ENCODE measurements at regions not wholly inside any gene's neighbourhood (a gene's known extent, or its start where the extent isn't known, plus 50 kb on each side); places are given as distances from the start of the nearest gene placed in this dataset.

- Histone ChIP-seq H3K4me1 (ENCODE audit: control insufficient read depth in 5 of 5, insufficient read depth in 5 of 5, low read length in 5 of 5) (no peaks in the 10 kb centered on the region), H3K27ac (ENCODE audit: low read depth, low read length) (no peak overlapping the region), H3K9me3 (ENCODE audit: control insufficient read depth in 5 of 5, low read length in 5 of 5) (peaks cover 0 to 4% (median 0%) of the 10 kb centered on the region in 5 donors), H3K4me3 (ENCODE audit: low read depth in 1 of 5, low read length in 5 of 5) (no peak overlapping the region), H3K36me3 (ENCODE audit: control insufficient read depth in 5 of 5, insufficient read depth in 5 of 5, low read length in 5 of 5) (no peaks in the 10 kb centered on the region), H3K27me3 (ENCODE audit: control insufficient read depth in 5 of 5, insufficient read depth in 4 of 5, low read length in 5 of 5) (no peaks in the 10 kb centered on the region), H3K9ac (ENCODE audit: low read length in 5 of 5) (no peak overlapping the region)
Measured at GRCh38 chr16:10312784-10313724, 72.8 kb upstream of the ATF7IP2 start.

GRCh38 chr16:10314317-10314716, 71.5 kb upstream of the ATF7IP2 start:
- H3K27ac ChIP-seq (ENCODE audit: low read depth, low read length), result no peak overlapping the region
- H3K36me3 ChIP-seq (ENCODE audit: control insufficient read depth in 5 of 5, insufficient read depth in 5 of 5, low read length in 5 of 5), result no peaks in the 10 kb centered on the region
- no peaks in the 10 kb centered on the region for H3K27me3 ChIP-seq (ENCODE audit: control insufficient read depth in 5 of 5, insufficient read depth in 4 of 5, low read length in 5 of 5)
- H3K9me3 ChIP-seq (ENCODE audit: control insufficient read depth in 5 of 5, low read length in 5 of 5), result peaks cover 0 to 4% (median 0%) of the 10 kb centered on the region in 5 donors
- no peaks in the 10 kb centered on the region for H3K4me1 ChIP-seq (ENCODE audit: control insufficient read depth in 5 of 5, insufficient read depth in 5 of 5, low read length in 5 of 5)
- H3K9ac ChIP-seq (ENCODE audit: low read length in 5 of 5), result no peak overlapping the region
- H3K4me3 ChIP-seq (ENCODE audit: low read depth in 1 of 5, low read length in 5 of 5), result no peak overlapping the region

- Histone ChIP-seq H3K9ac (ENCODE audit: low read length in 5 of 5) (no peak overlapping the region), H3K27ac (ENCODE audit: low read depth, low read length) (no peak overlapping the region)
Measured at GRCh38 chr16:10314811-10315210, 71.0 kb upstream of the ATF7IP2 start.

GRCh38 chr16:10317425-10318001, 68.3 kb upstream of the ATF7IP2 start:
- H3K9me3 ChIP-seq (ENCODE audit: control insufficient read depth in 5 of 5, low read length in 5 of 5), result peaks cover 0 to 4% (median 0%) of the 10 kb centered on the region in 5 donors
- H3K36me3 ChIP-seq (ENCODE audit: control insufficient read depth in 5 of 5, insufficient read depth in 5 of 5, low read length in 5 of 5), result no peaks in the 10 kb centered on the region
- no peak overlapping the region for H3K4me3 ChIP-seq (ENCODE audit: low read depth in 1 of 5, low read length in 5 of 5)
- no peaks in the 10 kb centered on the region for H3K4me1 ChIP-seq (ENCODE audit: control insufficient read depth in 5 of 5, insufficient read depth in 5 of 5, low read length in 5 of 5)
- H3K27ac ChIP-seq (ENCODE audit: low read depth, low read length), result no peak overlapping the region
- no peaks in the 10 kb centered on the region for H3K27me3 ChIP-seq (ENCODE audit: control insufficient read depth in 5 of 5, insufficient read depth in 4 of 5, low read length in 5 of 5)
- no peak overlapping the region for H3K9ac ChIP-seq (ENCODE audit: low read length in 5 of 5)

More at GRCh38 chr16:10314811-10315210, 71.0 kb upstream of the ATF7IP2 start:
- Histone ChIP-seq H3K4me3 (ENCODE audit: low read depth in 1 of 5, low read length in 5 of 5) (no peak overlapping the region), H3K4me1 (ENCODE audit: control insufficient read depth in 5 of 5, insufficient read depth in 5 of 5, low read length in 5 of 5) (no peaks in the 10 kb centered on the region), H3K36me3 (ENCODE audit: control insufficient read depth in 5 of 5, insufficient read depth in 5 of 5, low read length in 5 of 5) (no peaks in the 10 kb centered on the region), H3K27me3 (ENCODE audit: control insufficient read depth in 5 of 5, insufficient read depth in 4 of 5, low read length in 5 of 5) (no peaks in the 10 kb centered on the region), H3K9me3 (ENCODE audit: control insufficient read depth in 5 of 5, low read length in 5 of 5) (peaks cover 0 to 4% (median 0%) of the 10 kb centered on the region in 5 donors)

- H3K27ac ChIP-seq (ENCODE audit: low read depth, low read length), result no peak overlapping the region
Measured at GRCh38 chr16:10318798-10319500, 66.9 kb upstream of the ATF7IP2 start.

GRCh38 chr16:10321407-10322387, 64.2 kb upstream of the ATF7IP2 start:
- H3K4me1 ChIP-seq (ENCODE audit: control insufficient read depth in 5 of 5, insufficient read depth in 5 of 5, low read length in 5 of 5), result no peaks in the 10 kb centered on the region
- H3K9ac ChIP-seq (ENCODE audit: low read length in 5 of 5), result no peak overlapping the region
- H3K4me3 ChIP-seq (ENCODE audit: low read depth in 1 of 5, low read length in 5 of 5), result no peak overlapping the region
- no peaks in the 10 kb centered on the region for H3K36me3 ChIP-seq (ENCODE audit: control insufficient read depth in 5 of 5, insufficient read depth in 5 of 5, low read length in 5 of 5)
- H3K27ac ChIP-seq (ENCODE audit: low read depth, low read length), result no peak overlapping the region
- H3K27me3 ChIP-seq (ENCODE audit: control insufficient read depth in 5 of 5, insufficient read depth in 4 of 5, low read length in 5 of 5), result no peaks in the 10 kb centered on the region
- H3K9me3 ChIP-seq (ENCODE audit: control insufficient read depth in 5 of 5, low read length in 5 of 5), result peaks cover 0 to 4% (median 0%) of the 10 kb centered on the region in 5 donors

More at GRCh38 chr16:10318798-10319500, 66.9 kb upstream of the ATF7IP2 start:
- H3K4me3 ChIP-seq (ENCODE audit: low read depth in 1 of 5, low read length in 5 of 5), result no peak overlapping the region
- H3K4me1 ChIP-seq (ENCODE audit: control insufficient read depth in 5 of 5, insufficient read depth in 5 of 5, low read length in 5 of 5), result no peaks in the 10 kb centered on the region
- H3K36me3 ChIP-seq (ENCODE audit: control insufficient read depth in 5 of 5, insufficient read depth in 5 of 5, low read length in 5 of 5), result no peaks in the 10 kb centered on the region
- no peak overlapping the region for H3K9ac ChIP-seq (ENCODE audit: low read length in 5 of 5)
- no peaks in the 10 kb centered on the region for H3K27me3 ChIP-seq (ENCODE audit: control insufficient read depth in 5 of 5, insufficient read depth in 4 of 5, low read length in 5 of 5)
- peaks cover 0 to 4% (median 0%) of the 10 kb centered on the region in 5 donors for H3K9me3 ChIP-seq (ENCODE audit: control insufficient read depth in 5 of 5, low read length in 5 of 5)

GRCh38 chr16:10322723-10323527, 62.9 kb upstream of the ATF7IP2 start:
- Histone ChIP-seq H3K9me3 (ENCODE audit: control insufficient read depth in 5 of 5, low read length in 5 of 5) (no peaks in the 10 kb centered on the region), H3K9ac (ENCODE audit: low read length in 5 of 5) (no peak overlapping the region), H3K36me3 (ENCODE audit: control insufficient read depth in 5 of 5, insufficient read depth in 5 of 5, low read length in 5 of 5) (no peaks in the 10 kb centered on the region), H3K4me3 (ENCODE audit: low read depth in 1 of 5, low read length in 5 of 5) (no peak overlapping the region), H3K27me3 (ENCODE audit: control insufficient read depth in 5 of 5, insufficient read depth in 4 of 5, low read length in 5 of 5) (no peaks in the 10 kb centered on the region), H3K27ac (ENCODE audit: low read depth, low read length) (no peak overlapping the region), H3K4me1 (ENCODE audit: control insufficient read depth in 5 of 5, insufficient read depth in 5 of 5, low read length in 5 of 5) (no peaks in the 10 kb centered on the region)

GRCh38 chr16:10323528-10323869, 62.4 kb upstream of the ATF7IP2 start:
- Histone ChIP-seq H3K27me3 (ENCODE audit: control insufficient read depth in 5 of 5, insufficient read depth in 4 of 5, low read length in 5 of 5) (no peaks in the 10 kb centered on the region), H3K27ac (ENCODE audit: low read depth, low read length) (no peak overlapping the region), H3K9me3 (ENCODE audit: control insufficient read depth in 5 of 5, low read length in 5 of 5) (no peaks in the 10 kb centered on the region), H3K4me1 (ENCODE audit: control insufficient read depth in 5 of 5, insufficient read depth in 5 of 5, low read length in 5 of 5) (no peaks in the 10 kb centered on the region), H3K4me3 (ENCODE audit: low read depth in 1 of 5, low read length in 5 of 5) (no peak overlapping the region), H3K9ac (ENCODE audit: low read length in 5 of 5) (no peak overlapping the region), H3K36me3 (ENCODE audit: control insufficient read depth in 5 of 5, insufficient read depth in 5 of 5, low read length in 5 of 5) (no peaks in the 10 kb centered on the region)

- Histone ChIP-seq H3K9me3 (ENCODE audit: control insufficient read depth in 5 of 5, low read length in 5 of 5) (no peaks in the 10 kb centered on the region), H3K27me3 (ENCODE audit: control insufficient read depth in 5 of 5, insufficient read depth in 4 of 5, low read length in 5 of 5) (no peaks in the 10 kb centered on the region), H3K4me1 (ENCODE audit: control insufficient read depth in 5 of 5, insufficient read depth in 5 of 5, low read length in 5 of 5) (no peaks in the 10 kb centered on the region), H3K9ac (ENCODE audit: low read length in 5 of 5) (no peak overlapping the region), H3K36me3 (ENCODE audit: control insufficient read depth in 5 of 5, insufficient read depth in 5 of 5, low read length in 5 of 5) (no peaks in the 10 kb centered on the region), H3K27ac (ENCODE audit: low read depth, low read length) (no peak overlapping the region), H3K4me3 (ENCODE audit: low read depth in 1 of 5, low read length in 5 of 5) (no peak overlapping the region)
Measured at GRCh38 chr16:10324210-10324609, 61.7 kb upstream of the ATF7IP2 start.
